ENCODE measurements at regions not wholly inside any gene's neighbourhood (a gene's known extent, or its start where the extent isn't known, plus 50 kb on each side); places are given as distances from the start of the nearest gene placed in this dataset.

DNA sequence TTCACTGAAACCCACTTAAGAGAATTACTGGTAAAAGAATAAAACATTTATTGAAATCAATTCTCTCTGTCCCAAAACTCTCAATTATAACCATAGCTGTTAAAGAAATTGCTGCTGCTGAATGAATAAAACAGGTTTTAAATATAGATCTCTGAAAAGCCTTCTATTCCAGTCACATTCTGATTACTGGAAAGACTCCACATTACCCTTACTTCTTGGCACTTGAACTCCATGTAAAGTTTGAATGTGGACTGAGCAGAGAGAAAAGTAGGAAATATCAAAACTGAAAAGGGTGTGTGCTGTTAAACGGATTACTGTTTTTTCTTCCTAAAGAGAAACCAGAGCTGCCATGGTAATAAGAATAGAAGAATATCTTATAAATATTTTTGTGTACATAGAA, 655.3 kb upstream of the SETBP1 start:
- DNase-seq: no peak

DNA sequence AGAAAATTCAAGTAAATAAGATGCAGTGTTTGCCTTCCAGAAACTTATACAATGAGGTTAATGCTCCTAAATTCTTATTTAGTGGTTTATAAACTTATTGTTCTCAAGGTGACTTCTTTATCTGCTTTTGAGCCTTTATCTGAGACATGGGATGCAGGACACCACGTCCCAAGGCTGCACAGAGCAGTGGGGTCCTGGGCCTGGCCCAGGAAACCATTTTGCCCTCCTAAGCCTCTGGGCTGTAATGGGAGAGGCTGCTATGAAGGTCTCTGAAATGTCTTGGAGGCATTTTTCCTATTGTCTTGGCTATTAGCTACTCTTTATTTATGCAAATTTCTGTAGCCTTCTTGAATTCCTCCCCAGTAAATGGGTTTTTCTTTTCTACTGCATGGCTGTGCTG, 652.6 kb upstream of the SETBP1 start:
- DNase-seq: no peak

DNA sequence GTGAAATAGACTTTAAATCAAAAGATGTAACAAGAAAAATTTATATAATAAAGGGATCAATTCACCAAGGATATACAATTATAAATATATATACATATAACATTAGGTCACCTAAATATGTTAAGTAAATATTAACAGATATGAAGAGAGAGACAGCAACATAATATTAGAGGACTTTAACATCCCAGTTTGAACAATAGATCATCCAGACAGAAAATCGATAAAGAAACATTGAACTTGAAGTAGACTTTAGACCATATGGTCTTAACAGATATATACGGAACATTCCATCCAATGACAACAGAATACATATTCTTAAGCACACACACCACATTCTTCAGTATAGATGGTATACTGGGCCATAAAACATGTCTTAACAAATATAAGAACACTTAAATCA, 649.6 kb upstream of the SETBP1 start:
- DNase-seq: no peak

DNA sequence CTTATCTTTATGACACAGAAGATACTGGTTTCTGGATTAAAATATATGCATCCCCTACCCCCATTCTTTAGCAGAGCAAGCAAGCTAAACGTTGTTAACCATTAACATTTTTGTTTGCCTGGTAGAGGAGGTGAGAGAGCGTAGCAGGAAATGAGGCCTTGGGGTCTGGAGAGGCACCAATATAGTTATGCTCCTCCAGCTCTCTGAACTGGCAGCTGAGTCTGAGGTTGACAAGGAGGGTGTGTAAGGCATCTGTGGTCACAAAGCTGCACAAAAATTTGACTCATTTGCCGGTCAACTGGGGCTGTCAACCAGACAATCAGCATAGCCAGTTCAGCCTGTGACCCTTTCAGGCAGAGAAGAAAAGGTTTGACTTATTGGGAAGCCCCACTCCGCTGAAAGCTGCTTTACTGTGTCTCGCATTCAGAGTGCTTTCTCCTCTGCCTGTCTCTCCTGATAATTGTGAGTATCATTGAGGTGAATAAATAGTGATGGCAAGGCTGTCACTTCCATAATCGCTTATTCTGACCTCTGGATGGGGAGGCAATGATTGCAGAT, 647.5 kb upstream of the SETBP1 start:
- no peak for DNase-seq

DNA sequence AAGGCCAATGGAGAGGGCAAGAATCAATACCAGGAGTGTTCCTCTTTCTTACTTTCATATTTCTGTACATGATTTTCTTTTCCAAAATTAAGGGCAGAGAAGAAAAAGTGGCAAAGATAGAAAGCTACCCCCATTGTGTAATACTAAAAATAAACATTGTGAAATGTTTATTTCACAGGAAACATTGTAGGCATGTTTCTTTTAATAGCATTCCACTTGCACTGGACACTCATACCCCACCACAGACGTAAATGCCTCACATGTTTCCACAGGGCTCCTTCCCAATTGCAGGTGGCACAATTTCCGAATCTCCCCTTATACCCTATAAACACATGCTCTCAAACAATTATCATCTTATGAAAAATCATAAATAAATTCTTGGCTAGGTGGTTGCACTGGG, 645.1 kb upstream of the SETBP1 start:
- no peak for DNase-seq

DNA sequence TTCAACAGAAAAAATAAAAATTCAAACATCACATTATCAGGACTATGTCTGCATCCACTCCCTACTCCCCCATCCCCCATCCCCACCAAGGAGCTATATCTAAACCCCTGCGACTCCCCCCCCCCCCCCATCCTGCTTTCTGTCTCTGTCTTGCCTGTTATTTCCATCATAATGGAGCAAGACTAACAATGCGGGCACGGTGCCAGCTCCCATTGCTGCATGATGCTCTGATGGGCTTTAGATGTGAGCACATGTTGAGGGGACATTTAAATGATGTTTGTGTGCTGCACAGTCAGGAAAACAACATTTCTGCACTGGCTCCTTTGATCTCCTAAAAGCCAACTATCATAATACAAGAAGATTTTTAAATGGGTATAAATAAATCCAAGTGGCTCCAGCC, 644.2 kb upstream of the SETBP1 start:
- DNase-seq: peak; percentile 5

DNA sequence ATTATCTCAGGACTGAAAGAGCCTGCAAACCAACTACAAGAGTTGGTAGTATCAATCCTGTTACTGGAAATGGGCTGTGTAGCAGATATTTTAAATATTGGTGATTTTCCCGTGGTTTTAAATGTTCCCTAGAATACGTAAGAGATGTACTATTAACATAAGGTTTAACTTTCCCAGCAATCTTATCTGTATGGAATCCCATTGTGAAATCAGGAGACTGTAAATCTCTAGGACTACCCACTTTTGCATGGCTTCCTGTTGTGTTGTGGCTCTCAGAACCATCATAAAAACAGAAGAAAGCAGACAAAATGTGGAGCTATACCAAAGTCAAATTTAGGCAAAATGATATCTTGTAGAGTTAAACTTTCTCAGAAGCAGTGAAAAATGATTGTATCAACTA, 641.5 kb upstream of the SETBP1 start:
- no peak for DNase-seq

DNA sequence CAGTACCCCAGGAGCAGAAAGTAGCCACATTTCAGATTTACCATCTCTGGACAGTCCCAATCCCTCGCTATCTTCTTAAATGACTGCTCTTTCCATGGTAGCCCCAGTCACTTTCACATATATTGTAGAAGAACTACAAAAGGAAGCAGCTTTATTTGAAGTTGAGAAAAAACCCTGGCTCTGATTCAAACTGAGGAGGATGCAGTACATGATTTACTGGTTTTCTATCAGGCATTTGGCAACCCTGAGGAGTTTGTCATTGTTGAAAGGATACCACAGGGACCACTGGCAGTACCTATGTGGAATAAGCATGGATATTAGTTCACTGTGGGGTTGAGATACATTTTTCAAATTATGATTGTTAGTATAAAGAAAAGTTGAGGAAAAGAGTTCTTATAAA, 640.9 kb upstream of the SETBP1 start:
- no peak for DNase-seq

DNA sequence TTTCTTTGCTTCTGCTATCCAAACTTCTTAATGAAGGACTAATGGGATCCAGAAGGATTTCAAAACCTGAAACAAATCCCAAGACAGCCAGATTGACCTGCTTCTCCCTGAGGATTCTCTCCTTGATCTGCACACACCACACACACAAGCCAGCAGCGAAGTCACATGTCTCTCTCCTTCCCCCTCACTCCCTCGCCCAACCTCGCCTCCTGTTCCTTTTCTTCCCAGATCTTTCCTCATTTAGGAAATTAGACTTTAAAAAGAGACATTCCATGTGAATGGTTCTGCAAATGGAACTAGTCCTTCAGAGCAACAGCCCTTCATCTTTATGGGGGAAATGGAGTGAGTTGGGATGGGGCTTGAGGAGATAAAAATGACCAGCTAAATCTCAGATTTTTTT, 639.1 kb upstream of the SETBP1 start:
- DNase-seq: no peak

DNA sequence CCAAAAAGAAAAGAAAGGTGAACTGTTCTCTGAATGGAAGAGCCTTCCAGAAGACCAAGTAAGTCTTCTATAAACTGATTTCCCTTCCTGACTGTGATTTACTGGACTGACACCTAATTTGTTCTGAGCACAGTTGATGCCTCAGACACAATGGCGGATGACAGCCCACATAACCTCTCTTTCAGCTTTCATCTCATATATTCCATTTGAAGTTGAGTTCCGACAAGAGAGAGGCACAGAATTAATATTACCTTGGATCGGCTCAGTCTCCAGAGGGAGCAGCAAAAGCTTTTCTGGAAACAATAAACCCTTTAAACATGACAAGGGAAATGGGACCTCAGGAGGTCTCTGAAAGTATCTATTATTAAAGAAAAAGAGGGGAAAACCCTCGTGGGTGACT, 638.7 kb upstream of the SETBP1 start:
- DNase-seq: no peak

DNA sequence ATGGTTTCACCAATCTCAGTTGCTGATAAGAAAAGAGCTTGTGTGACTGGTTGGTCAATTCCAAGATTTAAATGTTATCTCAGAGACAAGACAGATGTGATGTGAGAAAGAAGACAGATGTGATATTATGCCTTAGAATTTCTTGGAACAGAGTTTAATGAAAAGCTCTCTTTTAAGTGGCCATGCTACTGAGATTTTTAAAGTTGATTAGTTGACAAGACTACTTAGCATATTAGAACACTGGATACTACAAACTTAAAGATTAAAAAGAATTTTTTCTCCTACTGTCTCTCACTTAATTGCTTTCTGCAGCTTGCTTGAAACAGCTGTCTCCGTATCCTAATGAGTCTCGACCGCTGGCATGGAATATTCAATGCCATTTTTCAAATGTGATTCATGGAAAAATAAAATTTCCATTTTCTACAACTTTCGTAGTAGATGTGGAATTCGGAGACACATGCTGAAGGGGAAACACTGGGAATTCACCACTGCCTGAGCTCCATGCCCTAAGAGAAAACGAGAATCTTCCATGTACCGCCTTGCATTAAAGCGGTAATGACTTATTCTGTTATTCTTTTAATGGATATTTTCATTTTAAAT, 634.2 kb upstream of the SETBP1 start:
- DNase-seq: no peak

DNA sequence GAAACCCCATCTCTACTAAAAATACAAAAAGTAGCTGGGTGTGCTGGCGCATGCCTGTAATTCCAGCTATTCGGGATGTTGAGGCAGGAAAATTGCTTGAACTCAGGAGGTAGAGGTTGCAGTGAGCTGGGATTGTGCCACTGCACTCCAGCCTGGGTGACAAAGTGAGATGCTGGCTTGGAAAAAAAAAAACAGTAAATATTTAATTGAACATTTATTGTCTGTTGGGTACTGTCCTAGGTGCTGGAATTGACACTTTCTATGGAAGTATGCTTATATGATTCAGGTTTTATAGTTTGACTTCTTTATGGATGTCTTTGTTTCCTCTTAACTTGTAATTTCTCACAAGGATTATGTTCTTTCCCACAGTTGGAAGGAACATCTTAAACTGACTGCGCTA, 633.1 kb upstream of the SETBP1 start:
- no peak for DNase-seq

DNA sequence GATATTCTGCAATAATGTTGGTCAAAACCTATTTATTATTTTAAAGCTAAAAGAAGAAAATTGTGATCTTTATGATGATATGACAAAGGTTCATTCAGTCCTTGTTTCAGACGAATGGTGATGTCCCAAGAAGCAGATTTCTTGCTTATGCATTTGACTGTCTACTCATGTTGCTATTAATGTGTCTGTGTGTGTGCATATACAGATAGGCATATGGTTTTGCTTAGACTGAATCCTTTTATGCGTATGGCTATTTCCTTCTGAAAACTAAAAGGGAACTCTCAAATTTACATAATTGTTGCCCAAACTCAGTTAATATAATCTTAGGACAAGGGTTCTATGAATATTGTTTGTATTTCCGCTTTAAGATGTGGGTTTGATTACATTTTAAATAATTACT, 632.3 kb upstream of the SETBP1 start:
- no peak for DNase-seq

DNA sequence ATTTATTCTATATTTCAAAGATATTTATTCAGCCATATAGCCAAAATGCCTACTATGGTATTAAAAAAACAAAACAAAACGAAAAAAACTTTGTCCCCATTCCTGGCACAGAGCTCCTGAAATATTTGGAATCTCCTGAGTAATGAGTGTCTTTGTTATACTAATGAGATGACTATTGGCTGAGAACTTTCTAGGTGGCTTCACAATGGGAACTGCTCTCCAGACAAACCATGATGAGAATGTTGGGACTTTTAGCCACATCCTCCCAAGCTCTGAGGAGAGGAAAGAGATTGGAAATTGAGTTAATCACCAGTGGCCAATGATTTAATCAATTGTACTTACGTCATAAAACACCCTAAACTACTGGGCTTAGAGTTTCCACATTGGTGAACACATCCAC, 631.8 kb upstream of the SETBP1 start:
- no peak for DNase-seq

DNA sequence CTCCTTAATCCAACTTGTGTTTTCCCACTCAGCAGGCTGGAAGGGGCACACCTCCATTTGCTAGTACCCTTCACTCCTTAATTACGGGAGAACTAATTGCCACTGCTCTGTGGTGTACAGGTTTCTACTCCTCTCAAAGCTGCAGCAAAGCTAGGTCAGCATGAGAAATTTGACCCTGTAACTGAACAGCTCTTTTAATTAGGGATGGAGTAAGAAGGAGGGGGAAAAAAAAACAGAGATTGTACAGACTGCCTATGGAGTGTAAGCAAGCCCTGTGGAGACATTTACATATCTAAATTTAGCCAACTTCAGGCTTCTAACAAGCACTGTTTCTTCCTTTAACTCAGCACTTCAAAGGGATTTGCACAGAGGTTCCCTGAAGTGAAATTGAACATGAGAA, 629.7 kb upstream of the SETBP1 start:
- DNase-seq: peak; percentile 58

DNA sequence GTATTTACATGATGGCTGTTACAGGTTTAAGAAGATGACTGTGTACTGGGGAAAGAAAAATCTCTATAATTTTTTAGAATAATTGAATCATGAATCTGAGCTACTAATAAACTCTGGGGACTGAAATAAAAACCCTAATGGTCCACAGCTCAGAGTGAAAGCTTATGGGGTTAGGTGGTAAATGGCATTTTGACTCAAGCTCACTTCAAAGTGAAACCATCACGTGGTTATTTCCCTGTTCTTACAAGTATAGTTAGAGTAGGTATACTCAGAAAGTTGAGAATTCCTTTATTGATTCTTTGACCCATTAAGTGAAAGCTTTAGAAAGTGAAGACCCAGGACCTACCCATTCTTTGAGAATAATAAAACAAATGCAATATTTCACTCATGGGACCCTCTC, 626.2 kb upstream of the SETBP1 start:
- no peak for DNase-seq

DNA sequence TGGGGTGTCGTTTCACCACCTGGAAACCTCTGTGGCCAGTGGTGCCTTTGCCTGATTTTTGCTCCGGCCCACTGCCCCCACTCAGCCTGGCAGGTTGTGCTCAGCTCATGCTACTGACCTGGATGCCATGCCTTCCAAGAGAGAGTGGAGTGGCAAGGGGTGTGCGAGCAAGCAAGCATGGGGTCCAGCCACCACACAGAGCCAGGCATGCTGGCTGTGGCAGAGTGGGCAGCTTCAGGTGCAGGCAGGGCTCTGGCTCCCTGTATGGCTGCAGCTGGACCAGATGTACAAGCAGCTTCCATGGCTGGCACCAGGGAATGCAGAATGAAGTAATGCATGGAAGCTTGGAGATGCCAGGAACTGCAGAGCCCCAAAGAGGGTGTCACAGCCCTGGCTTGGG, 620.5 kb upstream of the SETBP1 start:
- no peak for DNase-seq

DNA sequence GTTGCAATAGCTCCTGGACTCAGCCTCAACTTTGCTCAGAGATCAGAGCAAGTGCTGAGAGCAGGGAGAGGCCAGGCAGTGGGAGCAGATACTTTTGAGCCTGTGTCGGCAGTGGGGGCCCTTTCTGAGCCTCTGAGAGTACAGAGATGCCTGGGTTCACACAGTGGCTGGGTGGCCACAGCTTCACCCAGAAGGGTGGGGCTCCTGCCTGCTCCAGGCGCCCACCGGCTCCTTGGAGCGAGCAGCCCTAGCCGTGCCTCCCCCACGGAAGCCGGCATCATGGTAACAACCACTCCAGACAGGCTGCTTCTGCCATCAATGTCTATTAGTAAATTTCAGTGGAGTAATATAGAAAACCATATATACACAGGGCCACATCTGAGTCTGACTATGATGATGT, 619.2 kb upstream of the SETBP1 start:
- DNase-seq: no peak

DNA sequence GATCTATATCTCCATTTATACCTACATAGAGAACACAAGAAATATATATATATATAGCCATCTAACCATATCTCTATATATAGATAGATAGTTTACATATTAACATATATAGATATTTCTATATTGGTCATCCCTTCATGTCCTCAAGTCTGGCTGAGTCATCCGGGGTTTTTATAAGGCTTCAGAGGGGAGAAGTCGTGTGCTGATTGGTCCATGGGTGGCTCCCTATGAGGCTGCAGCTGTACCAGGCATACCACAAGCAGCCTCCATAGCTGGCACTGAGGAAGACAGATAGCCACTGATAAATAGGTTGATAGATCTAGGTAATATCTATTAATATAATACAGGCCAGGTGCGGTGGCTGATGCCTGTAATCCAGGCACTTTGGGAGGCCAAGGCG, 618.3 kb upstream of the SETBP1 start:
- no peak for DNase-seq

DNA sequence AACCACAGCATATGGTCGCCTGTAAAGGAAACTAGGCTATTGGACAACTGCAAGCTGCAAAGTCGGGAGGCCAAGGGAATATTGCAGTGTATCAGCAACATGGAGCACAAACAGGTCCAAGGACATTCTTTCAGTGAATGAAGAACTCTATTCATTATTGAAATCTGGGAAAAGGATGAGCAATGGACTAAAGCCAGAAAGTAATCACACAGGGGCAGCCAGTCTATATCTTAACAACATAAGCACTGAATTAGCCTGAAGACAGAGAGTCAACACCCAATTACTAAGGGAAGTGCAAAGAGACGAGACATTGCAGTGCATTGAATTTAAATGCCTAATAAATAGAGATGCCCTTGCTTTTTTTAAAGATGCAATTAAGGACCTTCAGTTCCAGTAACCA, 615.5 kb upstream of the SETBP1 start:
- DNase-seq: no peak

DNA sequence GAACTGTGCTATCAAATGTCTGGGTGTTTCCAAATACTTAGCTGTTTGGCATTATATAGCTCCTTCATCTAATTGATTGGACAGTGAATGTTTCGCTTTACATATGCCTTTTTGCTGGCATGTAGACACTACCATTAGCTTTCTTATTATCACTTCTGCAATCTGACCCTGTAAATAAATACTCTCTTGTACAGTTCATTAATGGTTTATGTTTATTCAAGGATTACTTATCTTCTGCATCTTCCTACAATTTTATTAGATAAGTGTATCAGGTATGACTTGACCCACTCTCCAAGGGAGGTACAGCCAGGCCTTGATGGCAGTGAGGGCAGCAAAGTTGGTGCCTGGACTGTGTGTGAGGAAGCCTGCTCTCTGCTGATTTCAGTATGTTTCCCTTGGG, 614.1 kb upstream of the SETBP1 start:
- no peak for DNase-seq

DNA sequence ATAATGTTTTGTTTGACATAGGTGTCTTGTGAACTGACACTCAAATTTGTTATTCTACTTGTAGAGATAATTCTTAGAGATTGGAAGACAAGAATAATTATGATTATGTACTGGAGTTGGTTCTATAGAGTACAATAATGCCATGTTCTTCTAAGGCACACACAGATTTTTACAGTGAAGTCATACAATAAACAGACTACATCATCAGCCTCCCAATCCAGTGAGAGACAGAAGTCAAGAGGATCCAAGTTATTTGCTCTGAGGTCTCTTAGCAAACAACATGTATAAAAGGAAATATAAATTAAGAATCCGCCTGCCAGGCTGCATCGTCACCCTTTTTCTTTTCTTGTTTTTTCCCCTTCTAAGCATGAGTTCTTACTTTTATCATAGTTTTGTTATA, 613.5 kb upstream of the SETBP1 start:
- no peak for DNase-seq

DNA sequence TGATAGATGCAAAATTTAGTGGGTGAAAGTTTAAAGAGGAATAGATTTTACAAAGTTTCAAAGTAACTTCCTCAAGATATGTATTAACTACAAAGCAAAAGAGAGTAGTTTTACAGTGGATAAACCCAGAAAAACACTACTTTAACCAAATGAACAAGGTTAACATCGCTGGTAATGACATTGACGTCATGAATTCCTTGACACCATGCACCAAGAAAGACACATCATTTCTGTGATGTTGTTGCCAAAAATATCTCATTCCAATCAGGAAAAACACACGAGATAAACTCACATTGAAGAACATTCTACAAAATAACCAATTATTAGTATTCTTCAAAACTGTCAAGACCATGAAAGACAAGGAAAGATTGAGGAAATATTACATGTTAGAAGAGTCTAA, 605.6 kb upstream of the SETBP1 start:
- DNase-seq: no peak

DNA sequence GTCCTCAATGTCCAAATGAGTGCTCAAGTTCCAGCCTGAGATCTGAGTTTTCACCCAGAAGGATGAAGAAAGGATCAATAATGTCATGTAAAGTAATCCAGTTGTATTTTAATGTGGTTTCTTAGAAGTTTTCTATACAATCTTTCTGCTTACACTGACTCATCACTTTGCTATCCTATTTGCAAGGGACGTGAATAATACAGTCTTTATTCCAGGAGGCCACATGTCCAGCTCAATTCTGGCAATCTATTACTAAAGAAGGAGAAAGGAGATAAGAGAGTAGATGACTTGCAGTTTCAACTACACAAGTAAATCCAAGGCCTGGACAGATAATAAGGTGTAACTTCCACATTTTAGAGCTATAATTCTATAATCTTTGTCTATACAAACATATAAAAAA, 601.1 kb upstream of the SETBP1 start:
- DNase-seq: no peak

DNA sequence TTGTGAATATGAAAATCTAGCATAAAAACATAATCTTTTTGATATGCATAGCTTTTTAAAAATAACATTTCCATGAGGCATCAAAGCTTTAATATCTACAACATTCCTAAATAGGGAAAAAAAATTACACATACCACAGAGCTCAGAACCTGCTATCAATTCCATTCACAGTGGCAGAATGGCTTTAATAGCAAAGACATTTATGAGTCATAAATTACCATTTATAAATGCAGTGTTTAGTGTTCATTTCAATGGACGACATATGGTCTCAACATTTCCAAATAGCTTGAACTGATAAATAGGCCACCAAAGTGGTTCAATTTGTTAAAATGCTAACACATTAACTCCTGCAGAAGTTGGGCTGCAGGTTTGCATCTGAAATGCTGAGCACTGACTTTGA, 600.6 kb upstream of the SETBP1 start:
- no peak for DNase-seq

DNA sequence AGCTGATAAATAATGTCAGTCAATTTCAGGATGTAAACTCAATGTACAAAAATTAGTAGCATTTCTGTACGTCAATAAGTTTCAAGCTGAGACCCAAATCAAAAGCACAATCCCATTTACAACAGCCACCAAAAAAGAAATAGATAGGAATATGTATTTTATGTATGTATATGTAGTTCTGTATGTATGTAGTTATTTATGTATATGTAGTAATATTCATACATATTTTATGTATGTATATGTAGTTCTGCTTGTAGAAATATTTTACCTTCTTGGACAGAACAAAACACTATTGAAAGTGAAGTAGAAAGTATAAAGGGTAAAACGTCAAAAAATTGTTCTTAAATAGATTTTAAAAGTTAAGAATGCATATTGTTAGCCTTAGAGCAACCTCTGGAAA, 591.0 kb upstream of the SETBP1 start:
- no peak for DNase-seq

Data from NCI-H1436 treated with DMSO at 0.1 percent for 48 hours (cell line).